CD14-positive monocyte (primary cell): ENCODE measurements at regions not wholly inside any gene's neighbourhood (a gene's known extent, or its start where the extent isn't known, plus 50 kb on each side); places are given as distances from the start of the nearest gene placed in this dataset.

Source experiments
- DNase-seq, 3 donors: peaks; one replicate each; pipeline ENCODE4 v3.0.0-alpha.2; 2011 to 2022
- H2AFZ ChIP-seq: 2 replicates; pipeline ENCODE4 v1.6.0; 2012; ENCODE audit warnings: mild to moderate bottlenecking, low read depth, low read length, inconsistent platforms; ENCODE audit not compliant: insufficient read depth, poor library complexity, severe bottlenecking
- H3K27ac ChIP-seq, 2 donors: 1 replicate in 1 of 2; 2 replicates in 1 of 2; pipeline ENCODE4 v1.5.1; 2012 to 2013; ENCODE audit warnings: low read length in 2 of 2, control low read depth in 1 of 2, inconsistent platforms in 1 of 2, low read depth in 1 of 2, mild to moderate bottlenecking in 1 of 2
- H3K27me3 ChIP-seq, 2 donors: one replicate each; pipeline versions ENCODE4 v1.6.0 to v1.6.1; 2011 to 2013; ENCODE audit warnings: low read length in 2 of 2; ENCODE audit not compliant: control insufficient read depth in 2 of 2, insufficient read depth in 2 of 2
- H3K36me3 ChIP-seq, 2 donors: replicated peaks in 1 of 2; 1 replicate in 1 of 2; 2 replicates in 1 of 2; pipeline versions ENCODE4 v1.5.1 to v1.6.1; 2012 to 2013; ENCODE audit warnings: low read length in 2 of 2, control low read depth in 1 of 2, inconsistent platforms in 1 of 2, mild to moderate bottlenecking in 1 of 2; ENCODE audit not compliant: insufficient read depth in 2 of 2, control insufficient read depth in 1 of 2
- H3K4me1 ChIP-seq, 2 donors: 1 replicate in 1 of 2; 2 replicates in 1 of 2; pipeline versions ENCODE4 v1.5.1 to v1.6.1; 2012 to 2013; ENCODE audit warnings: low read length in 2 of 2, control low read depth in 1 of 2, inconsistent platforms in 1 of 2, mild to moderate bottlenecking in 1 of 2, moderate library complexity in 1 of 2; ENCODE audit not compliant: insufficient read depth in 2 of 2, control insufficient read depth in 1 of 2
- H3K4me2 ChIP-seq: replicated peaks from 2 replicates; pipeline ENCODE3; 2012; ENCODE audit warnings: low read length, moderate library complexity, mild to moderate bottlenecking; ENCODE audit not compliant: poor library complexity, severe bottlenecking; ENCODE audit errors: extremely low read depth
- H3K4me3 ChIP-seq, 3 experiments: fragments of 200-600 bp in 1 of 3; sonication (generic) in 1 of 3; replicated peaks in 1 of 3; 1 replicate in 2 of 3; 2 replicates in 1 of 3; pipeline ENCODE4 v1.5.1; 2011 to 2013; ENCODE audit warnings: low read length in 3 of 3, mild to moderate bottlenecking in 3 of 3, control low read depth in 2 of 3, low read depth in 2 of 3, inconsistent platforms in 1 of 3, moderate library complexity in 1 of 3
- H3K79me2 ChIP-seq: 2 replicates; pipeline ENCODE4 v1.6.0; 2012; ENCODE audit warnings: mild to moderate bottlenecking, control low read depth, inconsistent platforms, low read length, moderate library complexity; ENCODE audit not compliant: insufficient read depth
- H3K9ac ChIP-seq: 2 replicates; pipeline ENCODE4 v1.6.0; 2017; ENCODE audit warnings: low read length, mild to moderate bottlenecking; ENCODE audit not compliant: insufficient read depth, poor library complexity, severe bottlenecking
- H3K9me3 ChIP-seq, 2 donors: replicated peaks in 1 of 2; 1 replicate in 1 of 2; 2 replicates in 1 of 2; pipeline versions ENCODE4 v1.5.1 to v1.6.1; 2012 to 2013; ENCODE audit warnings: low read length in 2 of 2, control low read depth in 1 of 2; ENCODE audit not compliant: control insufficient read depth in 1 of 2, insufficient read depth in 1 of 2
- H4K20me1 ChIP-seq: 2 replicates; pipeline ENCODE4 v1.6.0; 2012; ENCODE audit warnings: mild to moderate bottlenecking, low read length, control low read depth, moderate library complexity; ENCODE audit not compliant: insufficient read depth
- H3K27ac Mint-ChIP-seq, 7 donors: one replicate each; pipeline ENCODE4 v1.8.0; 2020; ENCODE audit warnings: mild to moderate bottlenecking in 7 of 7, mixed read lengths in 7 of 7, moderate library complexity in 6 of 7, inconsistent platforms in 2 of 7
- H3K27me3 Mint-ChIP-seq, 3 donors: one replicate each; pipeline ENCODE4 v1.8.0; 2021 to 2022; ENCODE audit warnings: low read depth in 3 of 3, mild to moderate bottlenecking in 3 of 3, mixed read lengths in 3 of 3, moderate library complexity in 3 of 3, inconsistent platforms in 1 of 3
- H3K36me3 Mint-ChIP-seq, 2 donors: one replicate each; pipeline ENCODE4 v1.8.0; 2020; ENCODE audit warnings: mixed read lengths in 2 of 2, inconsistent platforms in 1 of 2, mild to moderate bottlenecking in 1 of 2
- H3K4me1 Mint-ChIP-seq: one replicate; pipeline ENCODE4 v1.8.0; 2020; ENCODE audit warnings: mild to moderate bottlenecking, mixed read lengths
- H3K4me3 Mint-ChIP-seq, 2 donors: one replicate each; pipeline ENCODE4 v1.8.0; 2020; ENCODE audit warnings: mild to moderate bottlenecking in 2 of 2, mixed read lengths in 2 of 2, moderate library complexity in 1 of 2
- H3K9me3 Mint-ChIP-seq, 7 donors: one replicate each; pipeline ENCODE4 v1.8.0; 2020 to 2022; ENCODE audit warnings: mixed read lengths in 7 of 7, mild to moderate bottlenecking in 6 of 7, moderate library complexity in 6 of 7, inconsistent platforms in 2 of 7
- WGBS: methylation state at CpG from one replicate; pipeline ENCODE4 v1.1.5; 2013; ENCODE audit warnings: missing lambda C conversion rate; ENCODE audit not compliant: insufficient coverage; 5-methylcytosine and 5-hydroxymethylcytosine counted together
- intact Hi-C, 2 donors: fragments of 100-400 bp; cut with micrococcal nuclease; formaldehyde crosslinking; loops; one replicate each; pipeline versions ENCODE4 v1.15.0 to v1.15.1; 2023
- TF ChIP-seq, protein P1 (sequence below): fragments of 200-600 bp; IDR thresholded peaks from one replicate; pipeline ENCODE4 v1.8.0; 2022; ENCODE audit warnings: antibody characterized with exemption, mild to moderate bottlenecking

DNA sequence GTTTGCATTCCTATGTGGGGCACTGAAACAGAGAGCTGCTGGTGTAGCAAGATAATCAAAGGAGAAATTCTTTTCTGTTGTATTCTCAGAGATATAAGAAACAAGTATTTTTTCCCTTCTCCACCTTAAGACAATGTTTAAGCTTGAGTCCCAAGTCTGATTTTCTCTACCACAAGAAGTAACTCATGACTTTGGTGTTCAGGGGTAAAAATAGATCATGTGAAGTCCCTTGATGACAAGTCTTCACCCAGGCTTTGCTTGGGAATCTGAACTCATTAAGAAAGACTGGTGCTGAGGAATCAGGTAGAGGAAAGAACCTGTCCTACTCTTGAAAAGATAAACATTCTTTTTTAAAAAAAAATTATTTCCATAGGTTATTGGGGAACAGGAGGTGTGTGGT lies 205.6 kb downstream of the ALDH8A1 start:
- Histone ChIP-seq H3K4me2 (no peak overlapping the region), H3K4me3 (no peak overlapping the region), H3K9me3 (no peaks in the 10 kb centered on the region), H3K27me3 (peaks cover 0 to 2% of the 10 kb centered on the region in 2 donors), H3K4me1 (peaks cover 17 to 19% of the 10 kb centered on the region in 2 donors), H4K20me1 (no peaks in the 10 kb centered on the region), H2AFZ (no peak overlapping the region), H3K79me2 (no peaks in the 10 kb centered on the region), H3K36me3 (no peaks in the 10 kb centered on the region), H3K27ac (no peak overlapping the region), H3K9ac (no peak overlapping the region)
- no peaks in the 10 kb centered on the region for H3K36me3 Mint-ChIP-seq
- intact Hi-C loops: no loop called here
- TF ChIP-seq, protein P1, sequence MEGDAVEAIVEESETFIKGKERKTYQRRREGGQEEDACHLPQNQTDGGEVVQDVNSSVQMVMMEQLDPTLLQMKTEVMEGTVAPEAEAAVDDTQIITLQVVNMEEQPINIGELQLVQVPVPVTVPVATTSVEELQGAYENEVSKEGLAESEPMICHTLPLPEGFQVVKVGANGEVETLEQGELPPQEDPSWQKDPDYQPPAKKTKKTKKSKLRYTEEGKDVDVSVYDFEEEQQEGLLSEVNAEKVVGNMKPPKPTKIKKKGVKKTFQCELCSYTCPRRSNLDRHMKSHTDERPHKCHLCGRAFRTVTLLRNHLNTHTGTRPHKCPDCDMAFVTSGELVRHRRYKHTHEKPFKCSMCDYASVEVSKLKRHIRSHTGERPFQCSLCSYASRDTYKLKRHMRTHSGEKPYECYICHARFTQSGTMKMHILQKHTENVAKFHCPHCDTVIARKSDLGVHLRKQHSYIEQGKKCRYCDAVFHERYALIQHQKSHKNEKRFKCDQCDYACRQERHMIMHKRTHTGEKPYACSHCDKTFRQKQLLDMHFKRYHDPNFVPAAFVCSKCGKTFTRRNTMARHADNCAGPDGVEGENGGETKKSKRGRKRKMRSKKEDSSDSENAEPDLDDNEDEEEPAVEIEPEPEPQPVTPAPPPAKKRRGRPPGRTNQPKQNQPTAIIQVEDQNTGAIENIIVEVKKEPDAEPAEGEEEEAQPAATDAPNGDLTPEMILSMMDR: no peak
- H3K9me3 Mint-ChIP-seq: peaks cover 0 to 4% (median 0%) of the 10 kb centered on the region in 7 donors
- peaks cover 19% of the 10 kb centered on the region for H3K4me1 Mint-ChIP-seq
- DNase-seq: no peak
- H3K27me3 Mint-ChIP-seq: peaks cover 2 to 12% (median 6%) of the 10 kb centered on the region in 3 donors
- no peak overlapping the region for H3K4me3 Mint-ChIP-seq
- H3K27ac Mint-ChIP-seq: no peak overlapping the region

DNA sequence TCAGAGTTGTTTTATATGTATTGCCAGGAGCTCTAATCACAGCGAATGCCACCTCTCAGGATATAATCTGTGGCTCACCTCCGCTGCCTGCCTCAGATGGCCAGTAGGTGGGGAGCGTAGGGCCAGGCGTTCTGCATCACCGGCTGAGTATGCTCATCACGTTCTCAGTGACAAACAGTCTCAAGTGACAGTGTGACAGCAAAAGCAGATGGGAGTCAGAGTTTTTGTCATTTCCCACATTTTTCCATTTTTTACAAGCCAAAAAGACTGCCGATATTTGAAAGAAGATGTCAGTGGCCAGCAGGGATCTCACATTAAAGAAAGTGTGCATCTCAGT lies 208.7 kb downstream of the ALDH8A1 start:
- Histone ChIP-seq H2AFZ (no peak overlapping the region), H3K9me3 (no peaks in the 10 kb centered on the region), H3K27me3 (peaks cover 0 to 2% of the 10 kb centered on the region in 2 donors), H3K4me2 (no peak overlapping the region), H3K36me3 (no peaks in the 10 kb centered on the region), H3K79me2 (no peaks in the 10 kb centered on the region), H4K20me1 (no peaks in the 10 kb centered on the region), H3K9ac (no peak overlapping the region), H3K4me1 (peaks cover 28 to 35% of the 10 kb centered on the region in 2 donors), H3K27ac (no peak overlapping the region), H3K4me3 (no peak overlapping the region)
- Mint-ChIP-seq H3K4me3 (no peak overlapping the region), H3K27ac (peak overlapping the region in 1 of 7 donors; percentile 20), H3K4me1 (peaks cover 34% of the 10 kb centered on the region), H3K9me3 (no peaks in the 10 kb centered on the region), H3K36me3 (no peaks in the 10 kb centered on the region), H3K27me3 (peaks cover 2 to 11% (median 6%) of the 10 kb centered on the region in 3 donors)
- intact Hi-C loops: no loop called here
- no peak for DNase-seq
- TF ChIP-seq, protein P1: no peak
- 100% methylated on average over 1 of the region's 7 CpGs for whole genome bisulfite sequencing
